KMS-11 (cell line): ENCODE measurements at regions not wholly inside any gene's neighbourhood (a gene's known extent, or its start where the extent isn't known, plus 50 kb on each side); places are given as distances from the start of the nearest gene placed in this dataset.

Experiments
- H2AFZ ChIP-seq: fragments of 200-600 bp; sonication (generic); 2 replicates; pipeline ENCODE4 v1.6.1; 2016; ENCODE audit warnings: antibody characterized with exemption, mixed run types, low read depth
- H3K27ac ChIP-seq: fragments of 200-600 bp; sonication (generic); 2 replicates; pipeline ENCODE4 v1.6.1; 2016; ENCODE audit warnings: mild to moderate bottlenecking, mixed run types
- H3K27me3 ChIP-seq: fragments of 200-600 bp; sonication (generic); 2 replicates; pipeline ENCODE4 v1.6.1; 2017; ENCODE audit warnings: mild to moderate bottlenecking, low read depth, mixed run types, moderate library complexity; ENCODE audit not compliant: insufficient read depth
- H3K36me3 ChIP-seq: fragments of 200-600 bp; sonication (generic); 2 replicates; pipeline ENCODE4 v1.6.1; 2017; ENCODE audit warnings: mild to moderate bottlenecking, mixed run types; ENCODE audit not compliant: insufficient read depth
- H3K4me1 ChIP-seq: fragments of 200-600 bp; sonication (generic); 2 replicates; pipeline ENCODE4 v1.6.1; 2016; ENCODE audit warnings: mild to moderate bottlenecking, low read depth, mixed run types; ENCODE audit not compliant: poor library complexity, severe bottlenecking
- H3K4me2 ChIP-seq: fragments of 200-600 bp; sonication (generic); 2 replicates; pipeline ENCODE4 v1.7.0; 2016; ENCODE audit warnings: mild to moderate bottlenecking, mixed run types
- H3K4me3 ChIP-seq: fragments of 200-600 bp; sonication (generic); IDR thresholded peaks from 2 replicates; pipeline ENCODE4 v1.6.1; 2017; ENCODE audit warnings: low read depth, low read length, mixed read lengths; ENCODE audit not compliant: insufficient read depth
- H3K79me2 ChIP-seq: fragments of 200-600 bp; sonication (generic); 2 replicates; pipeline ENCODE4 v1.6.1; 2016; ENCODE audit warnings: low read depth, mixed run types; ENCODE audit not compliant: insufficient read depth
- H3K9ac ChIP-seq: fragments of 200-600 bp; sonication (generic); 2 replicates; pipeline ENCODE4 v1.6.1; 2016; ENCODE audit warnings: mild to moderate bottlenecking, mixed run types
- H4K20me1 ChIP-seq: fragments of 200-600 bp; sonication (generic); 2 replicates; pipeline ENCODE4 v1.6.1; 2016; ENCODE audit warnings: mild to moderate bottlenecking, mixed run types; ENCODE audit not compliant: insufficient read depth
- TF ChIP-seq, protein P1 (sequence below): fragments of 200-600 bp; sonication (generic); conservative IDR thresholded peaks from 2 replicates; pipeline ENCODE4 v1.6.1; 2017; ENCODE audit warnings: low read depth, mild to moderate bottlenecking, antibody characterized with exemption, low read length, moderate library complexity, mixed read lengths

DNA sequence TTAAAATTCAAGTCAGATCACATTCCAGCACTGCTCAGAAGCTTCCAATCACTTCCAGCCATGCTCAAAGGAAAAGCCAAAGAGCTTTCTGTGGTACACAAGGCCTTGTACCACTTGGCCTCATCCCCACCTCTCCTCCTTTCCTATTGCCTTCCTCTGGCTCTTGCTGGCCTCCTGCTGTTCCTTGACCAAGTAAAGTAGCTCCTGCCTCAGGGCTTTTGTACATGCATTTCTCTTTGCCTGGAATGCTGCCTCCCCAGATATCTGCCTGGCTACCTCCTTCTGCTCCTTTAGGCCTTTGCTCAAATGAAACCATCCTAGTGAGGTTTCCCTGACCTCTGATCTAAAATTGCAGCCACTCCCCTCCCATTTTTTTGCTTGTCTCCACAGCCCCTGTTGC, 51.2 kb upstream of the TCL1B start:
- H4K20me1 ChIP-seq: no peaks in the 10 kb centered on the region
- H3K79me2 ChIP-seq: no peaks in the 10 kb centered on the region
- H3K9ac ChIP-seq: no peak overlapping the region
- no peak overlapping the region for H3K27ac ChIP-seq
- H2AFZ ChIP-seq: no peak overlapping the region
- no peaks in the 10 kb centered on the region for H3K4me1 ChIP-seq
- H3K36me3 ChIP-seq: no peaks in the 10 kb centered on the region
- TF ChIP-seq, protein P1, sequence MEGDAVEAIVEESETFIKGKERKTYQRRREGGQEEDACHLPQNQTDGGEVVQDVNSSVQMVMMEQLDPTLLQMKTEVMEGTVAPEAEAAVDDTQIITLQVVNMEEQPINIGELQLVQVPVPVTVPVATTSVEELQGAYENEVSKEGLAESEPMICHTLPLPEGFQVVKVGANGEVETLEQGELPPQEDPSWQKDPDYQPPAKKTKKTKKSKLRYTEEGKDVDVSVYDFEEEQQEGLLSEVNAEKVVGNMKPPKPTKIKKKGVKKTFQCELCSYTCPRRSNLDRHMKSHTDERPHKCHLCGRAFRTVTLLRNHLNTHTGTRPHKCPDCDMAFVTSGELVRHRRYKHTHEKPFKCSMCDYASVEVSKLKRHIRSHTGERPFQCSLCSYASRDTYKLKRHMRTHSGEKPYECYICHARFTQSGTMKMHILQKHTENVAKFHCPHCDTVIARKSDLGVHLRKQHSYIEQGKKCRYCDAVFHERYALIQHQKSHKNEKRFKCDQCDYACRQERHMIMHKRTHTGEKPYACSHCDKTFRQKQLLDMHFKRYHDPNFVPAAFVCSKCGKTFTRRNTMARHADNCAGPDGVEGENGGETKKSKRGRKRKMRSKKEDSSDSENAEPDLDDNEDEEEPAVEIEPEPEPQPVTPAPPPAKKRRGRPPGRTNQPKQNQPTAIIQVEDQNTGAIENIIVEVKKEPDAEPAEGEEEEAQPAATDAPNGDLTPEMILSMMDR: no peak
- H3K4me3 ChIP-seq: no peak overlapping the region
- no peaks in the 10 kb centered on the region for H3K27me3 ChIP-seq
- no peak overlapping the region for H3K4me2 ChIP-seq
